Epithelial cell of esophagus (primary cell): ENCODE measurements at regions not wholly inside any gene's neighbourhood (a gene's known extent, or its start where the extent isn't known, plus 50 kb on each side); places are given as distances from the start of the nearest gene placed in this dataset.
"Not testable (repeated sequence)": the region's sequence is repeated elsewhere in the genome, so short reads cannot be mapped to it uniquely, and the experiment has no call there.

ENCODE experiments used
- DNase-seq: peaks from one replicate; pipeline ENCODE4 v3.0.0; 2010; ENCODE audit warnings: low read depth
- H3K4me3 ChIP-seq: 2 replicates; pipeline ENCODE4 v1.5.1; 2011; ENCODE audit warnings: mild to moderate bottlenecking, low read length, control low read depth
- TF ChIP-seq, protein P1 (sequence below): IDR thresholded peaks from 2 replicates; pipeline ENCODE4 v1.5.1; 2011; ENCODE audit warnings: low read depth, mild to moderate bottlenecking, low read length, control low read depth, inconsistent platforms; ENCODE audit not compliant: insufficient read depth; ENCODE audit errors: missing control alignments

GRCh38 chr7:65651826-65652592 is 220.9 kb upstream of the VKORC1L1 start:
- not testable (repeated sequence) for H3K4me3 ChIP-seq, DNase-seq

- DNase-seq, H3K4me3 ChIP-seq: not testable (repeated sequence)
These were observed 220.2 kb upstream of the VKORC1L1 start for GRCh38 chr7:65652669-65653068.

GRCh38 chr7:65656494-65657188 is 216.2 kb upstream of the VKORC1L1 start:
- DNase-seq, H3K4me3 ChIP-seq: not testable (repeated sequence)

DNA sequence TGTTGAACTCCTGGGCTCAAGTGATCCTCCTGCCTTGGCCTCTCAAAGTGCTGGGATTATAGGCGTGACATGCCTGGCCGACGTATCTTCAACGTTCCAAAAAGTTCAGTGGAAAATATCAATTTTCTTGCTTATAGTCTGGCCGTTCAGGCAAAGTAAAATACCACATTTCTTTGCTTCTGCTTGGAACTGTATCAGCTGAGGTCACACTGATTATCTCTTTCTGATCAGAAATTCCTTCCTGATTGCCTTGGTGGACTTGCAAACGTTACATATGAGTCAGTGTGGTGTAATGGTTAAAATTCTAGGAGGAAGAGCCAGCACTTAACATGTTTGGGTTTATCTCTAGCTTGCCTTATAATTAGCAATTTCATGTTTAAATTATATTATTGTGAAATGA is 189.5 kb upstream of the VKORC1L1 start:
- H3K4me3 ChIP-seq, DNase-seq: not testable (repeated sequence)

DNA sequence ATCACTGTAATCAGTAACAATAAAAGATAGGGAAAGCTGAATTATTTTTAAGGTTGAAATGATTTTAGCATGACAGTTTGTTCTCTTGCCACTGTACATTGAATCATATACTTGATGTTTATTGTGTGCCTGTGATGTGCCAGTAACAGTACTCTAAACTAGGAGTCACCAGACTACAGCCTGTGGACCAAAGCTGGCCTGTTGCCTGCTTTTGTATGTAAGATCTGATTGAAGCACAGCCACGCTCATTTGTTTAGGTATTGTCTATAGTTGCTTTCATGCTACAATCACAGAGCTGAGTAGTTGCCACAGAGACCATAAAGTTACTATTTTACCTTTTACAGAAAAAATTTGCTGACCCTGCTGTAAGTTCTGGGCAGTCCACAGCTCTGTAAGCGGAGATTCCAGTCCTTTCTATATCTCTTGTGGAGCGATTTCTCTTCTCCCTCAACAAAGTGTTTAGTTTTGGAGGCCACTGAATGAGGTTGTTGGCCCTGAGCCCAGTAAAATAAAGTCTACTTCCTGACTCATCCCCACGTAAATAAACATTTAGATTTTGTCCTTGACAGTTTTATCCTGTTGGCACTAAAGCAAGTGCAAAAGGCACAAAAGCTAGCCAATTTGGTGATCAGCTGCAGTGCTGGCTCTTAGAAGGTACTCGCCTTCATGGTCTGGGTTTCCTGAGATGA is 173.7 kb upstream of the VKORC1L1 start:
- not testable (repeated sequence) for DNase-seq, H3K4me3 ChIP-seq

GRCh38 chr7:65699715-65700356 is 173.0 kb upstream of the VKORC1L1 start:
- DNase-seq, H3K4me3 ChIP-seq: not testable (repeated sequence)

DNA sequence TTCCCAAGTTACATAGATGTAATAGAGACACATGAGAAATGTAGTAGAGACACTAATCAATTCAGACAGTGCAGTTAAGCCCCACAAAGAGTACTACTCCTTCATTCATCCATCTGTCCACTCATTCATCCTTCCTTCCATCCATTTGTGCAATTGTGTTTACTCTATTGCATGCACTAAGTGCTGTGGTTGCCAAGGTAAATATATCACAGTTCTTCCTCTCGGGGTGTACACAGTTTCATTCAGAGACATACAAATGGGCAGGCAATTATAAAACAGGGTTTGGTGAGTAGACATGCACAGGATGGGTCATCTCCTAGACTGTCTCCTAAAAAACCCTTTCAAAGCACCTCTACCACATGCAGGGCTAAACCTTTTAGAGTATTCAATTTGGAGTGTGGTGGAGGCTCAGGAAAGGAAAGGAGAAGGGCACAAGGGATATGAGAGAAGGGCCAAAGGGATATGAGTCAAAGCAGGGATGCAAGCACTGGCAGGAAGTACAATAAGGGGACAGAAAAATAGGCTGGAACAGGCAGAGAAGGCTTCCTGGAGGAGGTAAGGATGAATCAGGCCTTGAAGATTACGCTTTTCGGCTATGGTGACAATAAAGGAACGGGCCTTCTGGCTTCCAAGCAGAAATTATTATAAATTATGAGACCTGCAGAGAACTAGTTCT is 153.6 kb upstream of the VKORC1L1 start:
- not testable (repeated sequence) for DNase-seq, H3K4me3 ChIP-seq

- DNase-seq: peak; percentile 70
- H3K4me3 ChIP-seq: no peak overlapping the region
- TF ChIP-seq, protein P1, sequence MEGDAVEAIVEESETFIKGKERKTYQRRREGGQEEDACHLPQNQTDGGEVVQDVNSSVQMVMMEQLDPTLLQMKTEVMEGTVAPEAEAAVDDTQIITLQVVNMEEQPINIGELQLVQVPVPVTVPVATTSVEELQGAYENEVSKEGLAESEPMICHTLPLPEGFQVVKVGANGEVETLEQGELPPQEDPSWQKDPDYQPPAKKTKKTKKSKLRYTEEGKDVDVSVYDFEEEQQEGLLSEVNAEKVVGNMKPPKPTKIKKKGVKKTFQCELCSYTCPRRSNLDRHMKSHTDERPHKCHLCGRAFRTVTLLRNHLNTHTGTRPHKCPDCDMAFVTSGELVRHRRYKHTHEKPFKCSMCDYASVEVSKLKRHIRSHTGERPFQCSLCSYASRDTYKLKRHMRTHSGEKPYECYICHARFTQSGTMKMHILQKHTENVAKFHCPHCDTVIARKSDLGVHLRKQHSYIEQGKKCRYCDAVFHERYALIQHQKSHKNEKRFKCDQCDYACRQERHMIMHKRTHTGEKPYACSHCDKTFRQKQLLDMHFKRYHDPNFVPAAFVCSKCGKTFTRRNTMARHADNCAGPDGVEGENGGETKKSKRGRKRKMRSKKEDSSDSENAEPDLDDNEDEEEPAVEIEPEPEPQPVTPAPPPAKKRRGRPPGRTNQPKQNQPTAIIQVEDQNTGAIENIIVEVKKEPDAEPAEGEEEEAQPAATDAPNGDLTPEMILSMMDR: peak; percentile 83
These were observed 150.5 kb upstream of the VKORC1L1 start for GRCh38 chr7:65722361-65722792.

DNA sequence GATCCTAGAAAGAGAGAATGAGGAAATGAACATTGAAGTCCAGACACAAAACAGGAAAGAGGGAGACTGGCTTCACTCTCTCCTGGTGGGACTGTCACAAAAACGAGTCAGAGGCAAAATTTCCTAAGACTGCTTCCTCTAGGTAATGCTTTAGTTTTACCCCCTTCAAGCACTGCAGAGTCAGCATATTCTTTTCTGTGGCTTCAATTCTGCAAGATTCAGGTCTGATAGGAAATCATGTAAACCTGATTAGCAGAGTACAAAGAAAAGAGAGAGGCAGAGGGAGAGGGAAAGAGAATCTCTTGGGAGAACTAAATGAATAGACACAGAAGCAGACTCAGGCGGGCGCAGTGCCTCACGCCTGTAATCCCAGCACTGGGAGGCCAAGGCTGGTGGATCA is 145.7 kb upstream of the VKORC1L1 start:
- DNase-seq, H3K4me3 ChIP-seq: not testable (repeated sequence)

DNA sequence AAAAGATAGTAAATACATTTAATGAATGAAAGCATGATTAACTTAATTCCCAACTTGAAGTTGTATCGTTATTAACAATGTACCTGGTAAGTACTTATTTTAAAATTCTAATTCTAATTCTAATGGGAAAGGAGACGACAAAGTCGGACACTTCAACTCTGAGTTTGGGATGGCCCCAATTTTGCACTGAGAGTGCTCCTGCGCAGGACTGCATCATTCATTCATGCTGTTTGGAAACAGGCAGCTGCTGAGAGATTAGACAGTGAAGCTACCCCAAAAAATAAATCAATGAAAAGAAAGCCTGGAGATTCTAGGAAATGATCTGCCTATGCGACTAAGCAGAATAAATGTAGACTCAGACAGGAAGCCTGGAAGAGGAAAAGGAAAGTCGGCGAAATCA is 141.7 kb upstream of the VKORC1L1 start:
- DNase-seq: no peak
- H3K4me3 ChIP-seq: no peak overlapping the region
- TF ChIP-seq, protein P1: no peak

- H3K4me3 ChIP-seq: peak overlapping the region; percentile 20
- TF ChIP-seq, protein P1: no peak
- DNase-seq: peak; percentile 35
These were observed 141.3 kb upstream of the VKORC1L1 start for GRCh38 chr7:65731562-65732035.
